ENCODE measurements at regions not wholly inside any gene's neighbourhood (a gene's known extent, or its start where the extent isn't known, plus 50 kb on each side); places are given as distances from the start of the nearest gene placed in this dataset.

DNA sequence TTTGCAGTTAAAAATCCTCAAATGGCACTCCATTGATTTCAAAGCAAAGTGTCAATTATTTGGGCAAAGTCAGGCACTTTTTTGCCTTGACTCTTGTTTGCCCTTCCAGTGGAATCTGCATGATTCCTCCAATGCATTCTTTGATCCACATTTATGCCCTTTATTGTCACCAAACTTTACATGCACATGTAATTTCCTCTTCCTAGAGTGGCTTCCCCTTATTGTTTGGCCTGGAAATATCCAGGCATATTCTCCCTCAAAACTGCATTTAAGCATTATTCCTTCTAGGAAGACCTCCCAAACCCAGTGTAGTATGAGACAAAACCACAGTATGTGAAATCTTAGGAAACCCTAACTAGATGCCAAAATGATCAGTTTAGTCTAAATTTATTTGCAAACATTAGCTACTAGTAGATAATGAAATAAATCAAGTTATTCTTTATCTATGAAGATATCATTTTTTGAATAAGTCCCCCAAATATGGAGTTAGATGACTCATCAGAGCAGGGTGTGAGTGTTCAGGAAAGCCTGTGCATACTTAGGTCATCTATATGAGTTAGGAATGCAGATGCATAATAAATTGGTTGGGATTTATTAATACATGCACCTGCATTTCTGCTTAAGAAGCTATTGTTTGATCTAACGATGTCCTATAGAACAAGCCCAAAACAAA lies 433.3 kb upstream of the TCF4 start:
- TF ChIP-seq, protein P1, sequence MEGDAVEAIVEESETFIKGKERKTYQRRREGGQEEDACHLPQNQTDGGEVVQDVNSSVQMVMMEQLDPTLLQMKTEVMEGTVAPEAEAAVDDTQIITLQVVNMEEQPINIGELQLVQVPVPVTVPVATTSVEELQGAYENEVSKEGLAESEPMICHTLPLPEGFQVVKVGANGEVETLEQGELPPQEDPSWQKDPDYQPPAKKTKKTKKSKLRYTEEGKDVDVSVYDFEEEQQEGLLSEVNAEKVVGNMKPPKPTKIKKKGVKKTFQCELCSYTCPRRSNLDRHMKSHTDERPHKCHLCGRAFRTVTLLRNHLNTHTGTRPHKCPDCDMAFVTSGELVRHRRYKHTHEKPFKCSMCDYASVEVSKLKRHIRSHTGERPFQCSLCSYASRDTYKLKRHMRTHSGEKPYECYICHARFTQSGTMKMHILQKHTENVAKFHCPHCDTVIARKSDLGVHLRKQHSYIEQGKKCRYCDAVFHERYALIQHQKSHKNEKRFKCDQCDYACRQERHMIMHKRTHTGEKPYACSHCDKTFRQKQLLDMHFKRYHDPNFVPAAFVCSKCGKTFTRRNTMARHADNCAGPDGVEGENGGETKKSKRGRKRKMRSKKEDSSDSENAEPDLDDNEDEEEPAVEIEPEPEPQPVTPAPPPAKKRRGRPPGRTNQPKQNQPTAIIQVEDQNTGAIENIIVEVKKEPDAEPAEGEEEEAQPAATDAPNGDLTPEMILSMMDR (IDR thresholded peaks at IDR 0.05; ENCODE audit: control extremely low read depth in 1 of 3, insufficient read depth in 1 of 3, low read depth in 1 of 3, low read length in 3 of 3), result no peak
- TF ChIP-seq SP1 (IDR thresholded peaks at IDR 0.05; ENCODE audit: low read depth, low read length) (no peak), CEBPB (IDR thresholded peaks at IDR 0.05; ENCODE audit: low read depth, low read length) (no peak), KDM4A (IDR thresholded peaks at IDR 0.05; ENCODE audit: low read depth, low read length, severe bottlenecking) (no peak), POLR2AphosphoS5 (IDR thresholded peaks at IDR 0.05; ENCODE audit: low read depth, low read length) (no peak), MAX (IDR thresholded peaks at IDR 0.05) (no peak), YY1 (IDR thresholded peaks at IDR 0.05; ENCODE audit: low read depth, low read length) (no peak), MAFK (IDR thresholded peaks at IDR 0.05; ENCODE audit: low read depth, low read length) (no peak), SUZ12 (IDR thresholded peaks at IDR 0.05; ENCODE audit: low read length) (no peak), TCF12 (IDR thresholded peaks at IDR 0.05; ENCODE audit: low read depth, low read length) (no peak)

Measured in H1 (cell line).